Bronchial epithelial cell (primary cell): ENCODE measurements at regions not wholly inside any gene's neighbourhood (a gene's known extent, or its start where the extent isn't known, plus 50 kb on each side); places are given as distances from the start of the nearest gene placed in this dataset.

Experiments
- DNase-seq: peaks from one replicate; pipeline ENCODE4 v3.0.0-alpha.2; 2010; ENCODE audit warnings: low read depth
- FAIRE-seq: peaks from 2 replicates; lab custom pipeline; 2011; peaks lifted over from hg19 to GRCh38; lab: Jason Lieb, UNC
- H3K27me3 ChIP-seq: 2 replicates; pipeline ENCODE4 v1.5.1; 2011; ENCODE audit warnings: low read length; ENCODE audit not compliant: control insufficient read depth, insufficient read depth
- H3K36me3 ChIP-seq: 2 replicates; pipeline ENCODE4 v1.5.1; 2011; ENCODE audit warnings: low read length; ENCODE audit not compliant: control insufficient read depth, insufficient read depth
- H3K4me3 ChIP-seq: 2 replicates; pipeline ENCODE4 v1.5.1; 2011; ENCODE audit warnings: mild to moderate bottlenecking, low read depth, low read length, control low read depth
- TF ChIP-seq, protein P1 (sequence below): IDR thresholded peaks from 2 replicates; pipeline ENCODE4 v1.5.1; 2011; ENCODE audit warnings: mild to moderate bottlenecking, moderate library complexity, low read length, control low read depth, inconsistent platforms; ENCODE audit not compliant: insufficient read depth, severe bottlenecking

DNA sequence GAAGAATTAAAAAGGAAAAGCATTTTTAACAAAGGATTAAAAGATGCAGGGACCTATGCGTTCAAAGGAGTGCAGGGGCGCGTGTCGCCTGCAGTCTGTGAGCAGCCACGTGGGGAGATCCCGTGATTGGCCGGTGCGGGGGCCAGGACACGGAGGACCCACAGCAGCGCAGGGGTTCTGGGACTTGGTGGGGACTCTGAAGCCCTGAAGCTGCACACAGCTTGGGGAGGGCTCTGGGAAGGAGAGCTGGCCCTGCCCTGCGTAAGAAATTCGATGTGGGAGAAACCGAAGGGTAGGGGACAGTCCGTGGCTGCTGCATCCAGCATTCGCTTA, 268.1 kb downstream of the KLF6 start:
- TF ChIP-seq, protein P1, sequence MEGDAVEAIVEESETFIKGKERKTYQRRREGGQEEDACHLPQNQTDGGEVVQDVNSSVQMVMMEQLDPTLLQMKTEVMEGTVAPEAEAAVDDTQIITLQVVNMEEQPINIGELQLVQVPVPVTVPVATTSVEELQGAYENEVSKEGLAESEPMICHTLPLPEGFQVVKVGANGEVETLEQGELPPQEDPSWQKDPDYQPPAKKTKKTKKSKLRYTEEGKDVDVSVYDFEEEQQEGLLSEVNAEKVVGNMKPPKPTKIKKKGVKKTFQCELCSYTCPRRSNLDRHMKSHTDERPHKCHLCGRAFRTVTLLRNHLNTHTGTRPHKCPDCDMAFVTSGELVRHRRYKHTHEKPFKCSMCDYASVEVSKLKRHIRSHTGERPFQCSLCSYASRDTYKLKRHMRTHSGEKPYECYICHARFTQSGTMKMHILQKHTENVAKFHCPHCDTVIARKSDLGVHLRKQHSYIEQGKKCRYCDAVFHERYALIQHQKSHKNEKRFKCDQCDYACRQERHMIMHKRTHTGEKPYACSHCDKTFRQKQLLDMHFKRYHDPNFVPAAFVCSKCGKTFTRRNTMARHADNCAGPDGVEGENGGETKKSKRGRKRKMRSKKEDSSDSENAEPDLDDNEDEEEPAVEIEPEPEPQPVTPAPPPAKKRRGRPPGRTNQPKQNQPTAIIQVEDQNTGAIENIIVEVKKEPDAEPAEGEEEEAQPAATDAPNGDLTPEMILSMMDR = no peak
- no peaks in the 10 kb centered on the region for H3K36me3 ChIP-seq
- H3K4me3 ChIP-seq = no peak overlapping the region
- H3K27me3 ChIP-seq = no peaks in the 10 kb centered on the region
- FAIRE-seq (no peak), DNase-seq (no peak)

DNA sequence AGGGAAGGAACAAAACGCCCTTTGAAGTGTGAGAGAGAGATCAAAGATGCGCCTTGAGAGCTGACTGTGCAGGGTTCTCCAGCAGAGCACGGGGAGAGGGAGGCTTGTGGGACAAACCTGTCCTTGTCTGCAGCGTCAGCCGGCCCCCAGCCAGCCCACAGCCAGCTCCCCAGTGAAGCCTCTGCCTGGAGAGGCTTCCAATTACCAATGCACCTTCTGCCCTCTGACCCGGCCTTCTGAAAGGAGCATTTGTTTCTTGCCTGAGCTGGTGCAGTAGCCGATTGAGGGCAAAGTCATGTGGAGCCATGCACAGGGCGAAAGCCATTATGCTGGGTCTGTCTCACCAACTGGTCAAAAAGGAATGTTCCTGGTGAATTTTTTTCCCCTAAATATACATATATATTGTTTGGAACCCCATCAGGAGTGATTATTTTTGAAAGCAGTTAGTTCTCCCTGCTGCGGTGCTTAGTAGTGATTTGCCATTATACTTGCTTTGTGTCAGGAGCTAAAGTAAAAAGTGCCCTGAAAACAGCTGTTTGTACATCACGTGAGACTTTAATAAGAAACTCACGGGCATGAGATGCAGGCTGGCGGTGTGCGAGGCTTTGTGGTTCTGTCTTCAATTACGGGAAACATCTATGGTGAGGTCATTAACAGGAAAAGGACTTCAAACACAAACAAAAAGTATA, 268.6 kb downstream of the KLF6 start:
- Histone ChIP-seq H3K36me3 (no peaks in the 10 kb centered on the region), H3K4me3 (no peak overlapping the region), H3K27me3 (no peaks in the 10 kb centered on the region)
- FAIRE-seq = no peak
- TF ChIP-seq, protein P1 = no peak
- DNase-seq = no peak

DNA sequence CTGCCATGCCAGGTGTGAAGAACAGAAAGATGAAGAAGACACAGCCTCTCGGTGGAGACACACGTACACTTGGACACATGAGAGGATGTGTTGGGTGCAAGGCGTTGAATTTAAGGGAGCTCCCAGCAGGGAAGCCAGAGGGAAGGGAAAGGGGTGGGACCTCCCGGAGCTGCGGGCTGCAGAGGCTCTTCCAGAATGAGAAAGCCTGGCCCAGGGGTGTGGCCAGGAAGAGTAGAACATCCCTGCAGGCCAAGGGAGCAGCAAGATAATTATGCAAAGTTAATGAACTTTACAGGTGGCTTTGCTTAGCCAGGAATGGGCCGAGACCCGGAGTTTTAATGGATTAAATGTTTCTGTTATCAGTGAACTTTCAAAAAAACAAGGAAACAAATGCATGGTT, 270.3 kb downstream of the KLF6 start:
- no peak overlapping the region for H3K4me3 ChIP-seq
- FAIRE-seq (no peak), DNase-seq (no peak)
- no peaks in the 10 kb centered on the region for H3K36me3 ChIP-seq
- H3K27me3 ChIP-seq = no peaks in the 10 kb centered on the region
- TF ChIP-seq, protein P1 = no peak

DNA sequence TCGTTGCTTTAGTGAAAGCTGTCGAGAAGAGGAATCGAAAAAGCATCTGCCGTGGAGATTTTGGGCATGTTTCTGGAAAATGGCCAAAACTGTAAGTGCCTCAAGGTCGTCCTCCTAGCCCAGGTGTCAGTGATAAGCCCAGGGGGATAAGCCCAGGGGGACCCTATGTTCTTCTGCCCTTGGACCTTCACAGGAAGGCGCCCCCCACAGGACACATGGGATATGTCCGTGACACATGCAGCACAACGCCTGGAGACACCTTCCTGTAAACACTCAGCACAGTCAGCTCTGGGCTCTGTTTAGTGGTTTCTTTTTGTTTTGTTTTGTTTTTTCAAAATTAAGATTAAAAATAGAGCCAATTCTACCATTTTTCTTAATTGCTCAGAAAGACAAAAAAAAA, 272.7 kb downstream of the KLF6 start:
- TF ChIP-seq, protein P1 = no peak
- no peak overlapping the region for H3K4me3 ChIP-seq
- no peak for DNase-seq
- H3K36me3 ChIP-seq = no peaks in the 10 kb centered on the region
- H3K27me3 ChIP-seq = no peaks in the 10 kb centered on the region
- no peak for FAIRE-seq

DNA sequence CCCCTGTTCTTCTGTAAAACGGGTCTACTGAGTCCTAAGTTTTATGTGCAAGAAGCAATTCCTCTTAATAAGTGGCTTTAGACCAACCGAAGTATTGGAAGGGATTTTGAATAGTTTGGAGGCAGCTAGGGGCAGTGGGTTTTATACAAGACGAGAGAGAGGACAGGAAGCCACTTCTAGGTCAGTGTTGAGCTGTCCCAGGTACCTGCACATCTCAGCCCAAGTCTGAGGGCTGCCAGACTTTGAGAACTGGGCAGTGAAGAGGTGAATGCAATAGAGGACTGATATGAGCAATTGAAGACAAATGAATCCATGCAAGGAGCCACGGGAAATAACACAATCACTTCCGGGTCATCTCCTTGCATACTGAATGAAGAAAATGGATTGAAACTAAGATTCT, 273.5 kb downstream of the KLF6 start:
- FAIRE-seq = no peak

More for the DNA sequence above, 273.5 kb downstream of the KLF6 start:
- Histone ChIP-seq H3K27me3 (no peaks in the 10 kb centered on the region), H3K4me3 (no peak overlapping the region), H3K36me3 (no peaks in the 10 kb centered on the region)
- no peak for DNase-seq
- TF ChIP-seq, protein P1 = no peak
